Neural crest cell (in vitro differentiated cells): ENCODE measurements at regions not wholly inside any gene's neighbourhood (a gene's known extent, or its start where the extent isn't known, plus 50 kb on each side); places are given as distances from the start of the nearest gene placed in this dataset.

ENCODE experiments used
- DNase-seq: peaks from one replicate; pipeline ENCODE4 v3.0.0; 2021; ENCODE audit warnings: low read depth, mixed read lengths, low spot score
- H3K27ac Mint-ChIP-seq: one replicate; pipeline ENCODE4 v1.8.0; 2021; ENCODE audit warnings: mild to moderate bottlenecking, mixed read lengths; ENCODE audit not compliant: unreplicated experiment
- H3K27me3 Mint-ChIP-seq: 2 replicates; pipeline ENCODE4 v1.8.0; 2021; ENCODE audit warnings: low read depth, mild to moderate bottlenecking, mixed read lengths
- H3K36me3 Mint-ChIP-seq: 2 replicates; pipeline ENCODE4 v1.8.0; 2021; ENCODE audit warnings: low read depth, mild to moderate bottlenecking, mixed read lengths
- H3K4me1 Mint-ChIP-seq: 2 replicates; pipeline ENCODE4 v1.8.0; 2021; ENCODE audit warnings: mixed read lengths
- H3K4me3 Mint-ChIP-seq: one replicate; pipeline ENCODE4 v1.8.0; 2021; ENCODE audit warnings: mild to moderate bottlenecking, mixed read lengths
- H3K9me3 Mint-ChIP-seq: 2 replicates; pipeline ENCODE4 v1.8.0; 2021; ENCODE audit warnings: mixed read lengths
- CTCF ChIP-seq: fragments of 200-600 bp; sonication (generic); conservative IDR thresholded peaks from 2 replicates; pipeline ENCODE4 v1.5.0; 2021; ENCODE audit warnings: antibody characterized with exemption, mild to moderate bottlenecking

- DNase-seq: no peak
- no peaks in the 10 kb centered on the region for H3K27me3 Mint-ChIP-seq
- no peak overlapping the region for H3K27ac Mint-ChIP-seq
- H3K36me3 Mint-ChIP-seq: no peaks in the 10 kb centered on the region
- TF ChIP-seq CTCF: no peak
- no peaks in the 10 kb centered on the region for H3K4me1 Mint-ChIP-seq
- no peak overlapping the region for H3K4me3 Mint-ChIP-seq
- peaks cover 3% of the 10 kb centered on the region for H3K9me3 Mint-ChIP-seq
Observed at GRCh38 chr6:120735641-120736040, 598.6 kb downstream of the TBC1D32 start.

GRCh38 chr6:120711255-120711654 is 623.0 kb downstream of the TBC1D32 start:
- Mint-ChIP-seq H3K4me1 (no peaks in the 10 kb centered on the region), H3K27ac (no peak overlapping the region), H3K27me3 (no peaks in the 10 kb centered on the region)

GRCh38 chr6:120700001-120700400 is 634.3 kb downstream of the TBC1D32 start:
- no peak for TF ChIP-seq CTCF
- no peak overlapping the region for H3K27ac Mint-ChIP-seq
- DNase-seq: no peak
- H3K4me3 Mint-ChIP-seq: no peak overlapping the region
- no peaks in the 10 kb centered on the region for H3K9me3 Mint-ChIP-seq
- peaks cover 8% of the 10 kb centered on the region for H3K27me3 Mint-ChIP-seq
- no peaks in the 10 kb centered on the region for H3K4me1 Mint-ChIP-seq
- no peaks in the 10 kb centered on the region for H3K36me3 Mint-ChIP-seq

More at GRCh38 chr6:120711255-120711654, 623.0 kb downstream of the TBC1D32 start:
- TF ChIP-seq CTCF: no peak
- Mint-ChIP-seq H3K4me3 (no peak overlapping the region), H3K36me3 (no peaks in the 10 kb centered on the region), H3K9me3 (peaks cover 16% of the 10 kb centered on the region)
- DNase-seq: no peak

GRCh38 chr6:120686492-120686891 is 647.8 kb downstream of the TBC1D32 start:
- no peak for TF ChIP-seq CTCF
- no peak for DNase-seq
- H3K27ac Mint-ChIP-seq: no peak overlapping the region
- no peaks in the 10 kb centered on the region for H3K36me3 Mint-ChIP-seq
- H3K4me3 Mint-ChIP-seq: no peak overlapping the region
- H3K9me3 Mint-ChIP-seq: no peaks in the 10 kb centered on the region
- H3K27me3 Mint-ChIP-seq: no peaks in the 10 kb centered on the region
- H3K4me1 Mint-ChIP-seq: no peaks in the 10 kb centered on the region

- TF ChIP-seq CTCF: no peak
- Mint-ChIP-seq H3K4me1 (no peaks in the 10 kb centered on the region), H3K4me3 (no peak overlapping the region), H3K27ac (no peak overlapping the region), H3K36me3 (no peaks in the 10 kb centered on the region), H3K27me3 (no peaks in the 10 kb centered on the region), H3K9me3 (no peaks in the 10 kb centered on the region)
- no peak for DNase-seq
Observed at GRCh38 chr6:120682145-120682544, 652.1 kb downstream of the TBC1D32 start.

GRCh38 chr6:120681204-120681603 is 653.1 kb downstream of the TBC1D32 start:
- H3K27ac Mint-ChIP-seq: no peak overlapping the region
- no peaks in the 10 kb centered on the region for H3K36me3 Mint-ChIP-seq
- H3K9me3 Mint-ChIP-seq: no peaks in the 10 kb centered on the region
- H3K4me1 Mint-ChIP-seq: no peaks in the 10 kb centered on the region
- H3K27me3 Mint-ChIP-seq: no peaks in the 10 kb centered on the region
- no peak for TF ChIP-seq CTCF
- H3K4me3 Mint-ChIP-seq: no peak overlapping the region
- no peak for DNase-seq
